Astrocyte (in vitro differentiated cells and primary cell): ENCODE measurements at regions not wholly inside any gene's neighbourhood (a gene's known extent, or its start where the extent isn't known, plus 50 kb on each side); places are given as distances from the start of the nearest gene placed in this dataset.

Source experiments
- DNase-seq: peaks from one replicate; pipeline ENCODE4 v3.0.0-alpha.2; 2010; ENCODE audit warnings: low read depth
- FAIRE-seq: peaks from 2 replicates; lab custom pipeline; 2011; peaks lifted over from hg19 to GRCh38; lab: Jason Lieb, UNC
- H2AFZ ChIP-seq: 2 replicates; pipeline ENCODE4 v1.6.0; 2012; ENCODE audit warnings: low read depth, low read length, inconsistent platforms
- H3K27ac ChIP-seq: 2 replicates; pipeline ENCODE4 v1.5.1; 2011; ENCODE audit warnings: low read depth, low read length, inconsistent platforms
- H3K27me3 ChIP-seq: 2 replicates; pipeline ENCODE4 v1.6.0; 2011; ENCODE audit warnings: low read length, inconsistent platforms; ENCODE audit not compliant: insufficient read depth
- H3K36me3 ChIP-seq: 2 replicates; pipeline ENCODE4 v1.5.1; 2011; ENCODE audit warnings: low read length, inconsistent platforms; ENCODE audit not compliant: insufficient read depth
- H3K4me1 ChIP-seq: 2 replicates; pipeline ENCODE4 v1.5.1; 2011; ENCODE audit warnings: low read length, inconsistent platforms; ENCODE audit not compliant: insufficient read depth
- H3K4me2 ChIP-seq: 2 replicates; pipeline ENCODE4 v1.6.0; 2012; ENCODE audit warnings: low read length, inconsistent platforms
- H3K4me3 ChIP-seq: 2 replicates; pipeline ENCODE4 v1.5.1; 2011; ENCODE audit warnings: low read depth, mild to moderate bottlenecking, low read length, inconsistent platforms; ENCODE audit not compliant: insufficient read depth
- H3K79me2 ChIP-seq: 2 replicates; pipeline ENCODE4 v1.6.0; 2012; ENCODE audit warnings: mild to moderate bottlenecking, low read length, inconsistent platforms; ENCODE audit not compliant: insufficient read depth
- H3K9ac ChIP-seq: 2 replicates; pipeline ENCODE4 v1.6.0; 2012; ENCODE audit warnings: mild to moderate bottlenecking, low read length, inconsistent platforms
- H3K9me3 ChIP-seq: 2 replicates; pipeline ENCODE4 v1.5.1; 2012; ENCODE audit warnings: low read depth, mild to moderate bottlenecking, low read length, inconsistent platforms; ENCODE audit not compliant: insufficient read depth
- H4K20me1 ChIP-seq: 2 replicates; pipeline ENCODE4 v1.6.0; 2012; ENCODE audit warnings: low read length, inconsistent platforms; ENCODE audit not compliant: insufficient read depth
- H3K27ac Mint-ChIP-seq: one replicate; pipeline ENCODE4 v1.8.0; 2021; ENCODE audit warnings: mild to moderate bottlenecking, mixed read lengths; ENCODE audit not compliant: unreplicated experiment
- H3K27me3 Mint-ChIP-seq: one replicate; pipeline ENCODE4 v1.8.0; 2021; ENCODE audit warnings: low read depth, mixed read lengths; ENCODE audit not compliant: unreplicated experiment
- H3K36me3 Mint-ChIP-seq: one replicate; pipeline ENCODE4 v1.8.0; 2021; ENCODE audit warnings: low read depth, mixed read lengths; ENCODE audit not compliant: unreplicated experiment
- H3K4me1 Mint-ChIP-seq: one replicate; pipeline ENCODE4 v1.8.0; 2021; ENCODE audit warnings: low read depth, mixed read lengths; ENCODE audit not compliant: unreplicated experiment
- H3K4me3 Mint-ChIP-seq: one replicate; pipeline ENCODE4 v1.8.0; 2021; ENCODE audit warnings: mild to moderate bottlenecking, moderate library complexity, mixed read lengths; ENCODE audit not compliant: unreplicated experiment
- H3K9me3 Mint-ChIP-seq: one replicate; pipeline ENCODE4 v1.8.0; 2021; ENCODE audit warnings: mild to moderate bottlenecking, mixed read lengths; ENCODE audit not compliant: unreplicated experiment
- EZH2 ChIP-seq: IDR thresholded peaks from 2 replicates; pipeline ENCODE4 v1.6.1; 2012; ENCODE audit warnings: mild to moderate bottlenecking, low read length, inconsistent platforms; ENCODE audit not compliant: insufficient read depth
- TF ChIP-seq, protein P1 (sequence below): IDR thresholded peaks from 2 replicates; pipeline ENCODE4 v1.5.1; 2011; ENCODE audit warnings: low read depth, mild to moderate bottlenecking, inconsistent platforms, low read length, moderate library complexity; ENCODE audit not compliant: insufficient read depth

GRCh38 chr9:89843074-89843473 lies 238.3 kb downstream of the GADD45G start:
- Histone ChIP-seq H3K4me3 (no peak overlapping the region), H2AFZ (no peak overlapping the region), H3K4me2 (no peak overlapping the region), H3K4me1 (no peaks in the 10 kb centered on the region), H4K20me1 (no peaks in the 10 kb centered on the region), H3K9ac (no peak overlapping the region), H3K79me2 (no peaks in the 10 kb centered on the region), H3K36me3 (no peaks in the 10 kb centered on the region), H3K9me3 (no peaks in the 10 kb centered on the region), H3K27me3 (no peaks in the 10 kb centered on the region), H3K27ac (no peak overlapping the region)
- Mint-ChIP-seq H3K36me3 (no peaks in the 10 kb centered on the region), H3K27me3 (peaks cover 69% of the 10 kb centered on the region), H3K4me1 (no peaks in the 10 kb centered on the region), H3K9me3 (peaks cover 5% of the 10 kb centered on the region), H3K4me3 (no peak overlapping the region), H3K27ac (no peak overlapping the region)
- FAIRE-seq (no peak), DNase-seq (no peak)
- no peak for TF ChIP-seq EZH2
- TF ChIP-seq, protein P1, sequence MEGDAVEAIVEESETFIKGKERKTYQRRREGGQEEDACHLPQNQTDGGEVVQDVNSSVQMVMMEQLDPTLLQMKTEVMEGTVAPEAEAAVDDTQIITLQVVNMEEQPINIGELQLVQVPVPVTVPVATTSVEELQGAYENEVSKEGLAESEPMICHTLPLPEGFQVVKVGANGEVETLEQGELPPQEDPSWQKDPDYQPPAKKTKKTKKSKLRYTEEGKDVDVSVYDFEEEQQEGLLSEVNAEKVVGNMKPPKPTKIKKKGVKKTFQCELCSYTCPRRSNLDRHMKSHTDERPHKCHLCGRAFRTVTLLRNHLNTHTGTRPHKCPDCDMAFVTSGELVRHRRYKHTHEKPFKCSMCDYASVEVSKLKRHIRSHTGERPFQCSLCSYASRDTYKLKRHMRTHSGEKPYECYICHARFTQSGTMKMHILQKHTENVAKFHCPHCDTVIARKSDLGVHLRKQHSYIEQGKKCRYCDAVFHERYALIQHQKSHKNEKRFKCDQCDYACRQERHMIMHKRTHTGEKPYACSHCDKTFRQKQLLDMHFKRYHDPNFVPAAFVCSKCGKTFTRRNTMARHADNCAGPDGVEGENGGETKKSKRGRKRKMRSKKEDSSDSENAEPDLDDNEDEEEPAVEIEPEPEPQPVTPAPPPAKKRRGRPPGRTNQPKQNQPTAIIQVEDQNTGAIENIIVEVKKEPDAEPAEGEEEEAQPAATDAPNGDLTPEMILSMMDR = no peak

- no peak for FAIRE-seq
- Mint-ChIP-seq H3K4me3 (no peak overlapping the region), H3K9me3 (peaks cover 5% of the 10 kb centered on the region), H3K27ac (no peak overlapping the region), H3K4me1 (no peaks in the 10 kb centered on the region), H3K27me3 (peaks cover 64% of the 10 kb centered on the region), H3K36me3 (no peaks in the 10 kb centered on the region)
- Histone ChIP-seq H3K36me3 (no peaks in the 10 kb centered on the region), H3K79me2 (no peaks in the 10 kb centered on the region), H2AFZ (no peak overlapping the region), H3K4me1 (no peaks in the 10 kb centered on the region), H3K4me2 (no peak overlapping the region), H3K4me3 (no peak overlapping the region), H3K27me3 (no peaks in the 10 kb centered on the region), H4K20me1 (no peaks in the 10 kb centered on the region), H3K9ac (no peak overlapping the region), H3K9me3 (no peaks in the 10 kb centered on the region), H3K27ac (no peak overlapping the region)
- TF ChIP-seq, protein P1 = no peak
- TF ChIP-seq EZH2 = no peak
- no peak for DNase-seq
These were observed 238.8 kb downstream of the GADD45G start for GRCh38 chr9:89843591-89843990.

DNA sequence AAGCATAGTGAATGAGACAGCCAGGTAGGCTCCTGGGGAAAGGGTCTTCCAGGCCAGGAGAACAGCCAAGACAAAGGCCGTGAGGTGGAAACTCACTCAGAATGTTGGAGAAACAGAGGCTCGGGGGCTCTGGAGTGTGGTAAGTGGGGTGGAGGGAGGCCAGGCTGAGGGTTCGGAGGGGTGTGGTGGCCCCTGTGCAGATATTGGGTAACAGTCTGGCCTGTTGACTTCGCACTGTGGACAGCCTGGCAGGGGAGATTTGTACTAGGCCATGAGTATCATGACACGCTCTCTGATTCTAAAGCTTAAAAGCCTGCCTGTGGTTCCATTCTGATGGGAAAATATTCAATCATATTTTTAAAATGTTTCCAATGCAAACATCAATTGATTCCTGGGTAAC lies 239.3 kb downstream of the GADD45G start:
- FAIRE-seq (no peak), DNase-seq (no peak)
- no peaks in the 10 kb centered on the region for H3K4me1 Mint-ChIP-seq
- no peaks in the 10 kb centered on the region for H3K79me2 ChIP-seq
- H3K4me1 ChIP-seq = no peaks in the 10 kb centered on the region
- no peak overlapping the region for H3K4me3 ChIP-seq
- H4K20me1 ChIP-seq = no peaks in the 10 kb centered on the region
- no peak overlapping the region for H3K4me2 ChIP-seq
- H2AFZ ChIP-seq = no peak overlapping the region
- H3K4me3 Mint-ChIP-seq = no peak overlapping the region
- no peaks in the 10 kb centered on the region for H3K27me3 ChIP-seq
- H3K9ac ChIP-seq = no peak overlapping the region
- peaks cover 60% of the 10 kb centered on the region for H3K27me3 Mint-ChIP-seq
- H3K9me3 ChIP-seq = no peaks in the 10 kb centered on the region
- H3K27ac ChIP-seq = no peak overlapping the region
- no peak overlapping the region for H3K27ac Mint-ChIP-seq
- no peak for TF ChIP-seq EZH2
- TF ChIP-seq, protein P1 = no peak
- peaks cover 7% of the 10 kb centered on the region for H3K9me3 Mint-ChIP-seq
- no peaks in the 10 kb centered on the region for H3K36me3 ChIP-seq
- no peaks in the 10 kb centered on the region for H3K36me3 Mint-ChIP-seq
